ENCODE measurements at regions not wholly inside any gene's neighbourhood (a gene's known extent, or its start where the extent isn't known, plus 50 kb on each side); places are given as distances from the start of the nearest gene placed in this dataset.

- BruUV-seq (replicated peaks) = no TSS peak
- H3K27ac ChIP-seq (ENCODE audit: insufficient read depth, low read depth, low read length) = no peak overlapping the region
- dilution Hi-C loops (cut with MboI; ENCODE audit: extremely low pct_ligation_motif_present, low sequenced_read_pairs) = no loop called here
- no peak overlapping the region for H3K4me3 ChIP-seq (replicated peaks in 1 of 3; ENCODE audit: insufficient read depth in 1 of 3, low read depth in 1 of 3, low read length in 3 of 3)
- no peaks in the 10 kb centered on the region for H3K9me3 ChIP-seq (replicated peaks; ENCODE audit: control insufficient read depth, insufficient read depth, low read length)
- no peak overlapping the region for H3K9ac ChIP-seq (replicated peaks; ENCODE audit: extremely low read depth, insufficient read depth, low read length)
- DNase-seq (ENCODE audit: low read depth, low spot score) (no peak), FAIRE-seq (no peak)
- no peak overlapping the region for H2AFZ ChIP-seq (ENCODE audit: low read depth, low read length)
- H3K36me3 ChIP-seq (ENCODE audit: control insufficient read depth in 2 of 2, extremely low read depth in 1 of 2, insufficient read depth in 2 of 2, low read length in 2 of 2) = no peaks in the 10 kb centered on the region
- no peaks in the 10 kb centered on the region for H3K79me2 ChIP-seq (ENCODE audit: control insufficient read depth, insufficient read depth, low read length)
- H3K27me3 ChIP-seq (ENCODE audit: control insufficient read depth in 2 of 2, insufficient read depth in 2 of 2, low read length in 2 of 2) = peaks cover 0 to 2% of the 10 kb centered on the region in 2 experiments
- no peak overlapping the region for H3K4me2 ChIP-seq (ENCODE audit: insufficient read depth, low read length)
- CTCF ChIA-PET = no interaction called here
- H4K20me1 ChIP-seq (replicated peaks; ENCODE audit: control insufficient read depth, extremely low read depth, insufficient read depth, low read length) = no peaks in the 10 kb centered on the region
- intact Hi-C loops (cut with micrococcal nuclease) = no loop called here
- no peaks in the 10 kb centered on the region for H3K4me1 ChIP-seq (ENCODE audit: control insufficient read depth, extremely low read depth, insufficient read depth, low read length)
- no peaks in the 10 kb centered on the region for H3K9me1 ChIP-seq (replicated peaks; ENCODE audit: control insufficient read depth, extremely low read depth, insufficient read depth, low read length)
- POLR2A ChIA-PET = no interaction called here
- no peak for TF ChIP-seq EZH2 (IDR thresholded peaks at IDR 0.05; ENCODE audit: borderline replicate concordance, low read depth, low read length, severe bottlenecking)
- TF ChIP-seq MYC (IDR thresholded peaks at IDR 0.05; ENCODE audit: low read depth, low read length) = no peak
- TF ChIP-seq FOS (IDR thresholded peaks at IDR 0.05; ENCODE audit: borderline replicate concordance, insufficient read depth, low read length) = no peak
- TF ChIP-seq POLR2AphosphoS5 (IDR thresholded peaks at IDR 0.05; ENCODE audit: insufficient read depth, low read depth, low read length) = no peak
- TF ChIP-seq GATA2 (IDR thresholded peaks at IDR 0.05; ENCODE audit: insufficient read depth, insufficient read length, low read depth, low read length) = no peak
- TF ChIP-seq, protein P1, sequence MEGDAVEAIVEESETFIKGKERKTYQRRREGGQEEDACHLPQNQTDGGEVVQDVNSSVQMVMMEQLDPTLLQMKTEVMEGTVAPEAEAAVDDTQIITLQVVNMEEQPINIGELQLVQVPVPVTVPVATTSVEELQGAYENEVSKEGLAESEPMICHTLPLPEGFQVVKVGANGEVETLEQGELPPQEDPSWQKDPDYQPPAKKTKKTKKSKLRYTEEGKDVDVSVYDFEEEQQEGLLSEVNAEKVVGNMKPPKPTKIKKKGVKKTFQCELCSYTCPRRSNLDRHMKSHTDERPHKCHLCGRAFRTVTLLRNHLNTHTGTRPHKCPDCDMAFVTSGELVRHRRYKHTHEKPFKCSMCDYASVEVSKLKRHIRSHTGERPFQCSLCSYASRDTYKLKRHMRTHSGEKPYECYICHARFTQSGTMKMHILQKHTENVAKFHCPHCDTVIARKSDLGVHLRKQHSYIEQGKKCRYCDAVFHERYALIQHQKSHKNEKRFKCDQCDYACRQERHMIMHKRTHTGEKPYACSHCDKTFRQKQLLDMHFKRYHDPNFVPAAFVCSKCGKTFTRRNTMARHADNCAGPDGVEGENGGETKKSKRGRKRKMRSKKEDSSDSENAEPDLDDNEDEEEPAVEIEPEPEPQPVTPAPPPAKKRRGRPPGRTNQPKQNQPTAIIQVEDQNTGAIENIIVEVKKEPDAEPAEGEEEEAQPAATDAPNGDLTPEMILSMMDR (IDR thresholded peaks at IDR 0.05; ENCODE audit: extremely low read depth in 1 of 2, insufficient read depth in 1 of 2, low read depth in 1 of 2, low read length in 2 of 2) = no peak
- TF ChIP-seq JUN (IDR thresholded peaks at IDR 0.05; ENCODE audit: borderline replicate concordance, insufficient read depth, insufficient read length, low read depth) = no peak
- no peak for TF ChIP-seq MAX (IDR thresholded peaks at IDR 0.05; ENCODE audit: insufficient read depth, insufficient read length)
- no peak for TF ChIP-seq POLR2A (IDR thresholded peaks at IDR 0.05; ENCODE audit: low read depth, low read length)
Observed at GRCh38 chr5:109529987-109530386, 120.2 kb upstream of the PJA2 start.
